Astrocyte of the cerebellum (primary cell): ENCODE measurements at regions not wholly inside any gene's neighbourhood (a gene's known extent, or its start where the extent isn't known, plus 50 kb on each side); places are given as distances from the start of the nearest gene placed in this dataset.

Experiments
- DNase-seq: peaks from one replicate; pipeline ENCODE4 v3.0.0-alpha.2; 2011; ENCODE audit warnings: low read depth
- H3K4me3 ChIP-seq: 2 replicates; pipeline ENCODE4 v1.5.1; 2011; ENCODE audit warnings: mild to moderate bottlenecking, low read depth, low read length, moderate library complexity
- in situ Hi-C: cut with HindIII; loops from 2 replicates; pipeline ENCODE4 v1.10.0; 2017; ENCODE audit warnings: low sequenced_read_pairs
- TF ChIP-seq, protein P1 (sequence below): IDR thresholded peaks from 2 replicates; pipeline ENCODE4 v1.5.1; 2012; ENCODE audit warnings: low read length, low read depth, moderate library complexity, mild to moderate bottlenecking; ENCODE audit errors: missing control alignments

- TF ChIP-seq, protein P1, sequence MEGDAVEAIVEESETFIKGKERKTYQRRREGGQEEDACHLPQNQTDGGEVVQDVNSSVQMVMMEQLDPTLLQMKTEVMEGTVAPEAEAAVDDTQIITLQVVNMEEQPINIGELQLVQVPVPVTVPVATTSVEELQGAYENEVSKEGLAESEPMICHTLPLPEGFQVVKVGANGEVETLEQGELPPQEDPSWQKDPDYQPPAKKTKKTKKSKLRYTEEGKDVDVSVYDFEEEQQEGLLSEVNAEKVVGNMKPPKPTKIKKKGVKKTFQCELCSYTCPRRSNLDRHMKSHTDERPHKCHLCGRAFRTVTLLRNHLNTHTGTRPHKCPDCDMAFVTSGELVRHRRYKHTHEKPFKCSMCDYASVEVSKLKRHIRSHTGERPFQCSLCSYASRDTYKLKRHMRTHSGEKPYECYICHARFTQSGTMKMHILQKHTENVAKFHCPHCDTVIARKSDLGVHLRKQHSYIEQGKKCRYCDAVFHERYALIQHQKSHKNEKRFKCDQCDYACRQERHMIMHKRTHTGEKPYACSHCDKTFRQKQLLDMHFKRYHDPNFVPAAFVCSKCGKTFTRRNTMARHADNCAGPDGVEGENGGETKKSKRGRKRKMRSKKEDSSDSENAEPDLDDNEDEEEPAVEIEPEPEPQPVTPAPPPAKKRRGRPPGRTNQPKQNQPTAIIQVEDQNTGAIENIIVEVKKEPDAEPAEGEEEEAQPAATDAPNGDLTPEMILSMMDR: no peak
- DNase-seq: no peak
- in situ Hi-C loops: no loop called here
- H3K4me3 ChIP-seq: no peak overlapping the region
These were observed 93.8 kb upstream of the LY86 start for GRCh38 chr6:6494677-6495076.

GRCh38 chr6:6495851-6496250 lies 92.7 kb upstream of the LY86 start:
- H3K4me3 ChIP-seq: no peak overlapping the region
- TF ChIP-seq, protein P1: no peak
- in situ Hi-C loops: no loop called here
- no peak for DNase-seq

DNA sequence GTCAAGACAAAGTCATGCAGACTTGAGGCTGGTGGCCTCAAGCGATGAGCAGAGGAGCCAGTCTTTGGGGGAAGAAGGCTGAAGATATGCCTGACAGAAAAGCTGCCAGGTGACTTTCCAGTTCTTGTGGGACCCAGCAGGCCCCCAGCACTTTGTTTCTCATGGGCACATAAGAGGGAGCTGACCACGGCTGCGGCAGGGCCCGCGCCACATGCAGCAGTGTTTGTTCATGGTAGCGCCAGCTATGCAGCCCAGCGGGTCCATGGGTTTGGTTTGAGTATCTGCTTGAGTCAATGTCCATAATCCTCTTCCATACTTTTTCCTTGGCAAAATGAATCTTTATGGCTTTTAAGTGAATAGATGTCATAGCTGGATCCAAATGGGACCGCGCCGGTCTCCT lies 91.0 kb upstream of the LY86 start:
- TF ChIP-seq, protein P1: no peak
- no peak overlapping the region for H3K4me3 ChIP-seq
- in situ Hi-C loops: no loop called here
- no peak for DNase-seq

DNA sequence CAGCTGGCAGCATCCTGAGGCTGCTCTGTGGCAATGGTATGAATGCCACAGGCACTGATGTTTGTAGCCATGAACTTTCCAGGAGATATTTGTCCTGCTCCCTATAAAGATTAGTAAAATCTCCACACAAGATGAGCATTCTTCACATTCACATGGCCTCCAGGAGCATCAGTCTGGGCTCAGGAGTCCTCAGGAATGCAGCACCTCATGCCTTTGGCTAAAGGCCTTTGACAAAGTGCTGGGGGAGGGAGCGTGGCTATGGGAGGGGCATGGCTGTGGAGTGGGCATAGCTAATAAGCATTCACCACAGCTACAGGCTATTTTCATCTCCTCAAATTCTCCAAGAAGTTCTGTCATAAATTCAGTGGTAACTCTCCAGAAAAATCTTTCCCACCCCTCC lies 90.5 kb upstream of the LY86 start:
- no peak for DNase-seq
- in situ Hi-C loops: no loop called here
- no peak overlapping the region for H3K4me3 ChIP-seq
- TF ChIP-seq, protein P1: no peak

- H3K4me3 ChIP-seq: no peak overlapping the region
- in situ Hi-C loops: no loop called here
- DNase-seq: no peak
These were observed 85.3 kb upstream of the LY86 start for GRCh38 chr6:6503191-6503590.

DNA sequence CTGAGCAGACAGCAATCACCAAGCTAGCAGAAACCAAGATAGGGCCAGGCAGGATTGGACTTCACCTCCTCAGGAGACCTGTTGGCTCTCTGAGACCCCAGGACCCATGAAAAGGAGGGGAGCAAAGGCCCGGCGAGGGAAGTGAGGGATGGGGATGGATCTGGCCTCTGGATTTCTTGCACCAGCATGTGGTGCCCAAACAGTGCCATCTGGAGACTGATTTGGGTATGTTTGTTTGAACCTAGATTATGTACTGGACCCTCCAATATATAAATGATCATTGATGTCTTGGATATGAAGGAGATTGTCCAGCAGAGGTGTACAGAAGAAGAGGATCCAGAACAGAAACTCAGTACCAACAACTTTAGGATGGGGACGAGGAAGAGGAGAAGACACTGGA lies 83.4 kb upstream of the LY86 start:
- no peak overlapping the region for H3K4me3 ChIP-seq
- TF ChIP-seq, protein P1: no peak
- DNase-seq: no peak
- in situ Hi-C loops: no loop called here

More at GRCh38 chr6:6503191-6503590, 85.3 kb upstream of the LY86 start:
- TF ChIP-seq, protein P1: no peak

DNA sequence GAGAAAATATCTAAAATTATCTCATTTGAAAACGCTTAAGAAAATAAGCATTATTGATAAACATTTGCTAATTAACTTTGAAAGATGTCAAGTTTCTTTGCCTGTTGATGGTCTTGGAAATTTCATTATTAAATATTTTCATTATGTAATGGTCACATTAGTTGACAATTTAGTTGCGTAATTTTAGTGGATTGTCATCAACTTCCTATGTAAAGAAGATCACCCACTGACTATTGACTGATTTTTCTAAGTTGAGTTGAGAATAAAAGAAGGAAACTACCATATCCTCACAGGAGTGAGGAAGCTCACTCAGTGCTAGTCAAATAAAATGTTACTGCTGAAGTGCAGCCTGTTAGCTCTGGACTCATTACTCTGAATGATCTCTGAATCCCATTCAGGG lies 79.9 kb upstream of the LY86 start:
- DNase-seq: no peak
- TF ChIP-seq, protein P1: no peak
- in situ Hi-C loops: no loop called here
- no peak overlapping the region for H3K4me3 ChIP-seq
